Middle frontal gyrus (tissue), 1 donor: ENCODE measurements at regions not wholly inside any gene's neighbourhood (a gene's known extent, or its start where the extent isn't known, plus 50 kb on each side); places are given as distances from the start of the nearest gene placed in this dataset.
"Not testable (repeated sequence)": the region's sequence is repeated elsewhere in the genome, so short reads cannot be mapped to it uniquely, and the experiment has no call there.

Experiments
- DNase-seq: peaks from one replicate; pipeline ENCODE4 v3.0.0-alpha.2; 2015; ENCODE audit warnings: low spot score; ENCODE audit errors: extremely low spot score

DNA sequence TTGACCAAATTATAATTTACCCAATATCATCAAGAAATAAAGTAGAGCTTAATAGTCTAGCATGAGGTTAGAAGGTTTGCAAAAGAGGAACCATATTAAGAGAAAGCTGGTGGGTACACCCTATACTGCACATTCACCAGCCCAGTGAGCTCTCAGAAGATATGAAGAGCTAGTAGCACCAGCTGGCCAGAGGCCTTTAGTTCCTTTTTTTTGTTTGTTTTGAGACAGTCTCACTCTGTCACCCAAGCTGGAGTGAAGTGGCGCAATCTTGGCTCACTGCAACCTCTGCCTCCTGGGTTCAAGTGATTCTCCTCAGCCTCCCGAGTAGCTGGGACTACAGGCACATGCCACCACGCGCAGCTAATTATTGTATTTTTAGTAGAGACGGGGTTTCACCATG is 1183.5 kb upstream of the CHAC2 start:
- DNase-seq: not testable (repeated sequence)

DNA sequence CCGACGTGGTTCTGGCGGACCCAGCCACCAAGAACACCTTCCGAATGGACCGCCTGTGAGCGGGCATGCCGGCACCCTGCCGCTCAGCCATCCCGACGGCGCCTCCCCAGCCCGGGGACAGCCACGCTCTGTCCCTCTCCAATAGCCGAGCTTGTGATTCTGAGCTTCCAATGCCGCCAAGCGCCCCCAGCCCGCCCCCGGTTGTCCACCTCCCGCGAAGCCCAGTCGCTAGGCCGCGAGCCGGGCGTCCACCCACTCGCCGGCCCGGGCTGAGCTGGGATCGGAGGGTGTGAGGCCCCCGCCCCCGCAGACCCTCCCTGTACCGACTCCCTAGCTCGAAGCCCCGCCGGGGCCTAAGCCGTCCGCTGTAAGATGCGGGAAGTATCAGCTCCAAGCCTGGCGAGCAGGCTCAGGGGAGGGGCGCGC is 1195.1 kb upstream of the CHAC2 start:
- DNase-seq: no peak

DNA sequence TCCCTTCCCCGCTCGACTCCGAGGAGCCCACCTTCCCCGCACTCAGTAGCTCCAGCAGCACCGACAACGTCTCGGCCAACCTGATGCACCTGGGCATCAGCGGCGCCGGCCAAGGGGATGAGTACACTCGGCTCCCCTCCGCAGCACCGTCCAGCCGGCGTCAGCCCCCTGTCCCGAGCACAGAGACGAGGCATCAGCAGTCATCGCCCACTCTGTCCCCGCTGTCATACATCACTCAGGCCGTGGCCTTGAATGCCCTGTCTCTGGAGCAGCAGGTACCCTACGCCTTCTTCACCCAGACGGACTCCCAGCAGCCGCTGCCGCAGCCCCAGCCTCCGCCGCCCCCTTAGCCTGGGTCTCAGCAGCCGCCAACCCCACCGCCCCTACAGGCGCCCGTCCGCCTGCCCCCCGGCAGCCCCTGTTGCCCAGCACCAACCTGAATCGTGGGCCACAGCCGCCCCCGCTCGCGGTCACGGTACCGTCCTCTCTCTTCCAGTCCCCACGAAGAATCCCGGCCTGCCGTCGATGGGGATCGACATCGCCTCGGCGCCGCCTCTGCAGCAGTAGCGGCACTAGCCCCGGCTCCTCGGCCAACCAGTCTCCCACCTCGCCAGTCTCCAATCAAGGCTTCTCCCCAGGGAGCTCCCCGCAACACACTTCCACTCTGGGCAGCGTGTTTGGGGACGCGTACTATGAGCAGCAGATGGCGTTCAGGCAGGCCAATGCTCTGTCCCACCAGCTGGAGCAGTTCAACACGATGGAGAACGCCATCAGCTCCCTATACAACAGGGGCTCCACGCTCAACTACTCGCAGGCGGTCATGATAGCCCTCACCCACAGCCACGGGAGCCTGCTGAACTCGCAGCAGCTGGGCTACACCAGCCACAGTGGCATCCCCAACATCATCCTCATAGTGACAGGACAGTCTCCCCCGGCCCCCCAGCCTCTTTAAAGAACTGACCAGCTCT is 1195.9 kb upstream of the CHAC2 start:
- no peak for DNase-seq

- no peak for DNase-seq
Measured at GRCh38 chr2:52570716-52571115, 1196.9 kb upstream of the CHAC2 start.

DNA sequence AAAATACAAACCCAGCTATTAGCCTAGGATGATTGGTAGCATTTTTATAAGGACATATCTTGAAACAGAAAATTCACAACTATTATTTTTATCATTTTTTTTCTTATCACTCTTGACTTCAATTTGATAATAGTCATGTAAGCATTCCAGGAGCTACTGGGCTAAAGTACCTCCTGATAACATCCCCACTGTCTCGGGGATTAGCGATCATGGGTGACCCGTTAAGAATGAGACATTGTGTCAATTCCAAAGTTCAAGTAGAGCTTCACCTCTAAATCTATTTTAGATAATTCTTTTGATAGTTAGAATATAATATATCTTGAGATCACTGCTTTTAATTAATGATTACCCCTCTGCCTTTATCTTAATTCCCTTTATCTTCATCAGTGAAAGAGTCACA is 1204.5 kb upstream of the CHAC2 start:
- no peak for DNase-seq

- no peak for DNase-seq
Measured at GRCh38 chr2:52558265-52558664, 1209.3 kb upstream of the CHAC2 start.

- DNase-seq: no peak
Measured at GRCh38 chr2:52542297-52542696, 1225.3 kb upstream of the CHAC2 start.

DNA sequence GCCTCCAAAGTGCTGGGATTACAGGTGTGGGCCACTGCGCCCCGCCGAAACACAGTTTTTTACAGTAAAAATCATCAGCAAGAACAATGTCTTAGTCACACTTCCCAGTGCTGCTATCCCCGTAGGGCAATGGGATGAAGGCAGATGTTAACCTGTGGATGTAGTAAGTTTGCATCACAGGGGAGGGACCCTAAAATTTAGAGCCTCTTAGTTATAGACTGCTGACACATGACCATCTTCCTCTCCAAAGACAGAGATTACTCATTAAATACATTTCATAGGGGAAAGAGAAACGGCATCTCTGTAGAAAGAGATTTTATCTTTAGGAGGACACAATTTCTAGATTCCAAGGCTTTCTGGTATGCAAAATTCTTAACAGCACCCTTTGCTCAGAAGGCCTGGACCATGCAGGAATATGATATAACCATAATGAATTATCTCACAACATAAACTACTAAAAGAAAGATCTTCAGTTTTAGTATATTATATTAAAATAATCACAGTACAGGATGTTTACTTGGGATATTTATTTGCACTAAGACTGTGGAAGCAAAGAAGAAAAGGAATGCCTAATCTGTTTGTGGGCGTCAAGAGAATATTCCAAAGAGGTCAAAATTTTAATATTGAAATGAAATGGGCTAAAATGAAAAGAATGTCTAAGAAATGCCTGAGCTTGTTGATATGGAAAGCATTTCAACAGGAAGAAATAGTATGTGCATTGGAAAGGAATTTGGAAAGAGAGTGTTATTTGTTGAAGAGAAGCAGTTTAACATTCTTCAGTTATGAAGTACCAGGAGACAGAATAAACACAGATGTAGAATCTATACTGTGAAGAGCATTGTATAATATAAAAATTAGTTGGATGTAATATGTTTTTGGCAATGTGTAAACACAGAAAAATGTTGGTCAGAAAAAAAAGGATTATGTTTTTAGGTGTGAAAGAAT is 1228.3 kb upstream of the CHAC2 start:
- DNase-seq: no peak

GRCh38 chr2:52537588-52537987 is 1230.0 kb upstream of the CHAC2 start:
- no peak for DNase-seq

- DNase-seq: no peak
Measured at GRCh38 chr2:52536929-52537460, 1230.6 kb upstream of the CHAC2 start.

DNA sequence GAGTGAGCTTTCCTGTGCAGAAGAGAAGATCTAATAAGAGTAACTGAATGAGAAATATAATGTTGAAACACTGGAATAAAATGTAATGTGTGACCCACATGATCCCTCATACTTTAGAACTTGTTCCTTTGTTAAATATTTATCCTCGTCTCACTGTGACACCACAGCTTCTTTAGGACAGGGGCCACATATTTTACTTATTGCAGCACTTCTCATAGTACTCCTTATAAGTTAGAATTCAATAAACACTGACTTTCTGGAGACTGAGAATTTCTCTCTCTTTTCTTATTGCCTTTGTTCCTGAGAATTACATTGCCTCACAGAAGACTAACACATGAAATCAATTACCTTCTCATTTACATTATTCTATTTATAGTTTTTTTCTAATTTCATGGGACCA is 1234.6 kb upstream of the CHAC2 start:
- DNase-seq: no peak

DNA sequence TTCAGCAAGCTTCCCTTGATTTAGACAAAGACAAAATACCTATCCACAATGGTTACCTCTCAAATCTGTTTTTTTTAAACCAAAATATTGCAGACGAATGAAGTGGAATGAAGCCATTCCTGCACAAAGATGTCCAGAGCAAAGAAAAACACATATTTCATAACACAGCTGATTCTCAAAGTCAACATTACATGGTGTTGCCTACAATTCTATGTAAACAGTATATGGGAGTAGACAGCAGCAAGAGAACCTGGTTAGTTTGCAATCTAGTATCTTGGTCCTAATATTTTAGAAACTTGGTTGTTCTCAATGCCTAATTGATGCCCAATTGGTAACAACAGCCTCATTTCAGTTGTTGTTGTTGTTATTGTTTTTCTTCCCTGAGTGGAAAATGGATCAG is 1240.9 kb upstream of the CHAC2 start:
- DNase-seq: no peak

GRCh38 chr2:52520644-52521043 is 1247.0 kb upstream of the CHAC2 start:
- no peak for DNase-seq

GRCh38 chr2:52518678-52519077 is 1248.9 kb upstream of the CHAC2 start:
- no peak for DNase-seq

DNA sequence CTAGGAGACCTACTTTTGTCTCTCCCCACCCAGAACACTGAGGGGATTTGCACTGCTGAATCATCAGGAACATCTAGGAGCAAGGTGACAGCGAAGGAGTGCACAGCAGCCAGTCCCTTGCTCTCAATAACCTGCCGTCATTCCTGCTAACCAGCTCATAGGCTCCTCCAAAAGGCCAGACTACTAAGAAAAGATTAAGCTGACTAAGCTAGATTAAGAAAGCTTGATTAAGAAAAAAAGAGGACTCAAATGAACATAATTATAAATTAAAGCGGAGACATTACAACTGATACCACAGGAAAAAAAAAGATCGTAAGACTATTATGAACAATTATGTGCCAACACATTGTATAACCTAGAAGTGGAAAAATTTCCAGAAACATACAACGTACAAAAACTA is 1254.8 kb upstream of the CHAC2 start:
- DNase-seq: no peak

- DNase-seq: no peak
Measured at GRCh38 chr2:52510432-52510831, 1257.2 kb upstream of the CHAC2 start.

- no peak for DNase-seq
Measured at GRCh38 chr2:52502476-52502860, 1265.1 kb upstream of the CHAC2 start.

DNA sequence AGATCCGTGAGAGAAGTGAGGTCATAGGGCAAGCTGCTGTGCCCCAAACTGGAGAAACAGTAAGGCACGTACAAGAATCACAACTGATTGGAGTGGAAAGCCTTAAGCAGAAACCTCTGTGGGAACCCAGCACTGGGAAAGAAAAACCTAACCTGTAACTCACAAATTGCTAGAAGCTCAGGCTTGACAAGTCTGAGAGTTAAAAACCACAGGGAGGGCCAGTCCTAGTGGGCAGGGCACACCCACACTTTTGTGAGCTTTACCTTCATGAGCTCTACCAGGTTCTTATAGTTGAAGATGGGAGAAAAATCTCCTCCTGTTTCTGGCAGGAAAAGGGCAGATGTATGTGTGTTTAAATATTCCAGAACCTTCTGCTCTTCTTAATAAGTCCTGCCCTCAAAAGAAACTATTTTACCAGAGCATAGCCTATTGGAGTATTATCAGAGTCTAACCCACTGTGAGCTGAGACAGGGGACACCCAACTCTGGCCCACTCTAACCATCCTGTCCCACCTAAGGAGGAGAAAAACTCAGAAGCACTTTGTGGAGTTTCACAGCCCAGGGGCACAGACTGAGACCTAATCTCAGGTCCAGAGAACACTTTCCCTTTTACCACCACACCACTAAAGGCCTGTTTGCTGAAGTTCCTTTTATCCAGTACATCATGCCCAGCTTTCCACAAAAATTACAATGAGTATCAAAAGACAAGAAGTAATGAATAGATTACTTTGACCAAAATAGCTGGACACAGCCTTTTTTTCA is 1265.7 kb upstream of the CHAC2 start:
- no peak for DNase-seq

- DNase-seq: no peak
Measured at GRCh38 chr2:52500561-52500960, 1267.0 kb upstream of the CHAC2 start.

GRCh38 chr2:52498077-52498750 is 1269.4 kb upstream of the CHAC2 start:
- no peak for DNase-seq

DNA sequence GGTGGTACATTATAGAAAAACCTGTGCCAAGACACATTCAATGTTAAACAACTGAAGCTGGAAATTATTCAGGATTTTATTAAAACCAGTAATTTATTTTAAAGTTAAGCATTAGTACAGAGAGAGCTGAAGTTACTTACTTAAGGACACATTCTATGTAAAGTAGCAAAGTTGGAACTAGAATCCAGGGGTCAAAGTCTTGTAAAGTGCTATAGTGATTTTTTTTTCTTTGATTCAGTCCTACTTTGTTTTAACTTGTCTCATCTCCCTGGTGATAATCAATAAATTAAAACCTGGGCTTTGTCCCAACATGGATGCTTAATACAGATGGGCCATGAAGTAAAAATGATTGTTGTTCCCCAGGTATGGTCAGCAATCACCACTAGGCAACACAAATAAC is 1271.8 kb upstream of the CHAC2 start:
- no peak for DNase-seq
